ENCODE measurements at regions not wholly inside any gene's neighbourhood (a gene's known extent, or its start where the extent isn't known, plus 50 kb on each side); places are given as distances from the start of the nearest gene placed in this dataset.
"Not testable (repeated sequence)": the region's sequence is repeated elsewhere in the genome, so short reads cannot be mapped to it uniquely, and the experiment has no call there.

DNA sequence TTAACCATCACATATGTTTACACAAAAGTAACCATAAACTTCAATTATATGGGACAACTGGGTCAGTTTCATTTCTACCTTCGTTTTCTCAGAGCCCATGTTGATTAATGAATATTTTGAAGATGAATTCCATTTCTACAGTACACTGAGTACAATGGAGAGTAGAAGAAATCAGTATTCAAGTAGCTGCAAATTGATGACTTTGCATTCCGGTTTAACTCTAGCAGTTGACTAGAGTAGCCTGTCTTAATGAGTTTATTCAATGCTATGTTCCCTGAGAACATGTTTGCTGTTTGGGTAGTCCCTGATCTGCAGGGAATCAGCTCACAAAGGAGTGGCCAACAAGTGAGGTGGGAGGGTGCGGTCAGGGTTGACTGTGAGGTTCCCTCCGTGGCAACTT, 168.3 kb downstream of the TRIML1 start:
- Mint-ChIP-seq H3K9me3 (peaks cover 12% of the 10 kb centered on the region), H3K4me1 (no peaks in the 10 kb centered on the region), H3K27ac (no peak overlapping the region), H3K36me3 (no peaks in the 10 kb centered on the region), H3K4me3 (no peak overlapping the region), H3K27me3 (no peaks in the 10 kb centered on the region)
- no peak for DNase-seq
- CTCF ChIA-PET: no interaction called here

DNA sequence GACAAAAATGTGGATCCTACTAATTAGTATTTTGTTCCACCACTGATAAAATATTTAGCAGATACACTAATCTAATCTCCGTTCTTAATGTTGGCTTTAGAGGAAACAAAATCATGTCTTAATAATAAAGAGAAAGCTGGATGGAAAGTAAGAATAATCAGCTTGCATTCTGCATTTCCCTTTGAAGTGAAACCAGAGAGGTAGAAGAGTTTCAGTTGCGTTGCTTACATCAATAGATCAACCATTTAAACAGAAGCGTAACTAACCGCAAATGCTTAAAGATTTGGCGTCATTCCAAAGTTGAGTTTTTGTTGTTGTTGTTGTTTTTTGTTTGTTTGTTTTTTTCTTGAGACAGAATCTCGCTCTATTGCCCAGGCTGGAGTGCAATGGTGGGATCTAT, 168.9 kb downstream of the TRIML1 start:
- no peak overlapping the region for H3K27ac Mint-ChIP-seq
- H3K9me3 Mint-ChIP-seq: peaks cover 14% of the 10 kb centered on the region
- no peaks in the 10 kb centered on the region for H3K27me3 Mint-ChIP-seq
- no peaks in the 10 kb centered on the region for H3K36me3 Mint-ChIP-seq
- DNase-seq: no peak
- no peak overlapping the region for H3K4me3 Mint-ChIP-seq
- CTCF ChIA-PET: no interaction called here
- no peaks in the 10 kb centered on the region for H3K4me1 Mint-ChIP-seq

- CTCF ChIA-PET: no interaction called here
- H3K27me3 Mint-ChIP-seq: no peaks in the 10 kb centered on the region
- no peak overlapping the region for H3K4me3 Mint-ChIP-seq
- no peaks in the 10 kb centered on the region for H3K4me1 Mint-ChIP-seq
- no peak for DNase-seq
- no peaks in the 10 kb centered on the region for H3K36me3 Mint-ChIP-seq
- H3K27ac Mint-ChIP-seq: no peak overlapping the region
- peaks cover 32% of the 10 kb centered on the region for H3K9me3 Mint-ChIP-seq
Measured at GRCh38 chr4:188316391-188316790, 177.2 kb downstream of the TRIML1 start.

GRCh38 chr4:188328966-188329365, 189.7 kb downstream of the TRIML1 start:
- H3K27me3 Mint-ChIP-seq: no peaks in the 10 kb centered on the region
- peaks cover 3% of the 10 kb centered on the region for H3K9me3 Mint-ChIP-seq
- CTCF ChIA-PET: no interaction called here

DNA sequence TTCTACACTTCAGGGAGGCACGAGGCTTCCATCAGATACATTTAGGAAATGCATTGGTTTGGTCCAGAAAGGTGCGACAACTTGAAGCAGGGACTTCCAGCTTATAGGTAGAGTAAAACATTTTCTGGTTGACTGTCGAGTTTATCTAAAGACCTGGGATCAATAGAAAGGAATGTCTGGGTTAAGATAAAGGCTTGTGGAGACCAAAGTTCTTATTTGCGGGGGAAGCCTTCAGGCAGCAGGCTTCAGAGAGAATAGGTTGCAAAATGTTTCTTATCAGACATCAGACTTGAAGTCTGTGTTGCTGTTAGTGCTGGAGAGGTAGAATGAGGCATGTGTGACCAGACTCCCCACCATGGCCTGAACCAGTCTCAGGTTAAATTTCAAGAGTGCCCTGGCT, 190.3 kb downstream of the TRIML1 start:
- no peak for DNase-seq
- H3K4me3 Mint-ChIP-seq: no peak overlapping the region
- no peaks in the 10 kb centered on the region for H3K36me3 Mint-ChIP-seq
- peaks cover 3% of the 10 kb centered on the region for H3K9me3 Mint-ChIP-seq
- no peaks in the 10 kb centered on the region for H3K4me1 Mint-ChIP-seq
- CTCF ChIA-PET: no interaction called here
- no peaks in the 10 kb centered on the region for H3K27me3 Mint-ChIP-seq
- no peak overlapping the region for H3K27ac Mint-ChIP-seq

More at GRCh38 chr4:188328966-188329365, 189.7 kb downstream of the TRIML1 start:
- H3K27ac Mint-ChIP-seq: no peak overlapping the region
- H3K4me3 Mint-ChIP-seq: no peak overlapping the region
- no peaks in the 10 kb centered on the region for H3K36me3 Mint-ChIP-seq
- H3K4me1 Mint-ChIP-seq: no peaks in the 10 kb centered on the region
- DNase-seq: no peak

DNA sequence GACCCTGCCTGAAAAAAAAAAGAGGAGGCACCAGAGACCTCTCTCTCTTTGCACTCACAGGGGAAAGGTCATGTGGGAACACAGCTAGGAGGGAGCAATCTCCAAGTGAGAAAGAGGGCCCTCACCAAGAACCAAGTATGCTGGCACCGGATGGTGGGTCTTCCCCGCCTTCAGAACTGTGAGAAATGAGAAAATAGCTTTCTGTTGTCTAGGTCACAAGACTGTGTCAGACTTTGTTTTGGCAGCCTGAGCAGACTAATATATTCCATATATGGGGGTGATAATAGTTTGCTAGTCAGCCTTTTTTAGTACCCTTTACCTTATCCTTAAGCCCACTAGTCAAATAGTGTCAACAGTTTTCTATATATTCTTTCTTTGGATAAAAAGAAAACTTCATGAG, 193.0 kb downstream of the TRIML1 start:
- no peak overlapping the region for H3K27ac Mint-ChIP-seq
- no peak for DNase-seq
- H3K4me1 Mint-ChIP-seq: no peaks in the 10 kb centered on the region

GRCh38 chr4:188336891-188337290, 197.7 kb downstream of the TRIML1 start:
- Mint-ChIP-seq H3K9me3 (peaks cover 12% of the 10 kb centered on the region), H3K27ac (no peak overlapping the region), H3K4me3 (no peak overlapping the region), H3K27me3 (no peaks in the 10 kb centered on the region), H3K4me1 (no peaks in the 10 kb centered on the region), H3K36me3 (no peaks in the 10 kb centered on the region)
- CTCF ChIA-PET: no interaction called here
- no peak for DNase-seq

More for the DNA sequence above, 193.0 kb downstream of the TRIML1 start:
- CTCF ChIA-PET: no interaction called here
- no peaks in the 10 kb centered on the region for H3K36me3 Mint-ChIP-seq
- no peaks in the 10 kb centered on the region for H3K27me3 Mint-ChIP-seq
- H3K4me3 Mint-ChIP-seq: no peak overlapping the region
- H3K9me3 Mint-ChIP-seq: peaks cover 9% of the 10 kb centered on the region

- Mint-ChIP-seq H3K27ac (no peak overlapping the region), H3K27me3 (no peaks in the 10 kb centered on the region), H3K9me3 (peaks cover 17% of the 10 kb centered on the region), H3K4me1 (no peaks in the 10 kb centered on the region), H3K36me3 (no peaks in the 10 kb centered on the region), H3K4me3 (no peak overlapping the region)
- no peak for DNase-seq
- CTCF ChIA-PET: no interaction called here
Measured at GRCh38 chr4:188341428-188341827, 202.2 kb downstream of the TRIML1 start.

- Mint-ChIP-seq H3K36me3 (no peaks in the 10 kb centered on the region), H3K27ac (no peak overlapping the region), H3K4me3 (no peak overlapping the region), H3K9me3 (peaks cover 13% of the 10 kb centered on the region), H3K4me1 (no peaks in the 10 kb centered on the region), H3K27me3 (no peaks in the 10 kb centered on the region)
- no peak for DNase-seq
- CTCF ChIA-PET: no interaction called here
Measured at GRCh38 chr4:188346171-188346809, 207.0 kb downstream of the TRIML1 start.

GRCh38 chr4:188347339-188347738, 208.1 kb downstream of the TRIML1 start:
- H3K9me3 Mint-ChIP-seq: peaks cover 13% of the 10 kb centered on the region
- H3K27ac Mint-ChIP-seq: no peak overlapping the region
- H3K36me3 Mint-ChIP-seq: no peaks in the 10 kb centered on the region
- H3K27me3 Mint-ChIP-seq: no peaks in the 10 kb centered on the region
- no peak for DNase-seq
- CTCF ChIA-PET: no interaction called here
- no peak overlapping the region for H3K4me3 Mint-ChIP-seq
- H3K4me1 Mint-ChIP-seq: no peaks in the 10 kb centered on the region

- H3K27me3 Mint-ChIP-seq, H3K4me1 Mint-ChIP-seq, H3K36me3 Mint-ChIP-seq, DNase-seq, CTCF ChIA-PET, H3K4me3 Mint-ChIP-seq, H3K27ac Mint-ChIP-seq: not testable (repeated sequence)
- peaks cover 12% of the 10 kb centered on the region for H3K9me3 Mint-ChIP-seq
Measured at GRCh38 chr4:188349569-188349968, 210.3 kb downstream of the TRIML1 start.

- no peaks in the 10 kb centered on the region for H3K36me3 Mint-ChIP-seq
- no peaks in the 10 kb centered on the region for H3K27me3 Mint-ChIP-seq
- no peak overlapping the region for H3K27ac Mint-ChIP-seq
- peaks cover 6% of the 10 kb centered on the region for H3K9me3 Mint-ChIP-seq
- H3K4me1 Mint-ChIP-seq: no peaks in the 10 kb centered on the region
- CTCF ChIA-PET: no interaction called here
- DNase-seq: no peak
- no peak overlapping the region for H3K4me3 Mint-ChIP-seq
Measured at GRCh38 chr4:188363196-188363595, 224.0 kb downstream of the TRIML1 start.

DNA sequence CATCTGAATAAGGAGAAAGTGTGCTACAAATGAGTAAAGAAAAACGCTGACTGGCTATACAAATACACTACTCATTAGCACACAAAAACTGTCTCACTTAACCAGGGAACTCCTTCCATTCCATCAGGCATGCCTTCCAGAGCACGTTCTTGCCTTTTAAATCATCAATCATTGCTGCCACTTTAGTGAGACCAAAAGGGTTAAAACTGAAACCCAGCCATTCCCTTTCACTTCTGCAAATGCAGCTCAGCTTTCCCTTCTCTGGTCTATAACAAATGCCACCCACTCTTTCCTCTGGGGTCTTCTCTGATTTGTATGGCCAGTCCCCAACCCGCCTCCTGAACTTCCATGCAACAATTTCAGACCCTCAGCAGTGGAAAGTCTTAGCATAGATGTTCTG, 231.5 kb downstream of the TRIML1 start:
- no peaks in the 10 kb centered on the region for H3K4me1 Mint-ChIP-seq
- no peaks in the 10 kb centered on the region for H3K27me3 Mint-ChIP-seq
- H3K4me3 Mint-ChIP-seq: no peak overlapping the region
- H3K27ac Mint-ChIP-seq: no peak overlapping the region
- H3K9me3 Mint-ChIP-seq: peaks cover 21% of the 10 kb centered on the region
- H3K36me3 Mint-ChIP-seq: no peaks in the 10 kb centered on the region
- CTCF ChIA-PET: no interaction called here
- DNase-seq: no peak

DNA sequence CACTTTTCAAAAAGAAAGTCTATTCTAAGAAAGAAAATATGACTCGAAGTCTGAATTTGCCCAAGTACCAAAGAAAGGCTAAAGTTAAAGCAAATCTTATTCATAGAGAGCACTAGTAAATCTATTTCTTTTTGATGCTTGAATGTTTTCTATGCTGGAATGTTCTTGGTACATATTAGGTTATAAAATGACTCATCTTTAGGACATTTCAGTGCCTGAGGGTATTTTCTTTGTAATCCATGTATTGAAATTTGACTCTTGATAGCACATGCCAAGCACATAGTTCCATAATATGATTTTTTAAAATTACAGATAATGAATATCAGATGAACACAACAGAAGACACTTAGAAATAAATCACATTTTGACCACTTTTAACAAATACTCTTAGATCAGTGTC, 232.8 kb downstream of the TRIML1 start:
- no peak for DNase-seq
- no peaks in the 10 kb centered on the region for H3K4me1 Mint-ChIP-seq
- CTCF ChIA-PET: no interaction called here
- H3K9me3 Mint-ChIP-seq: peaks cover 29% of the 10 kb centered on the region
- no peak overlapping the region for H3K4me3 Mint-ChIP-seq
- no peaks in the 10 kb centered on the region for H3K27me3 Mint-ChIP-seq
- no peak overlapping the region for H3K27ac Mint-ChIP-seq
- H3K36me3 Mint-ChIP-seq: no peaks in the 10 kb centered on the region

- Mint-ChIP-seq H3K27ac (no peak overlapping the region), H3K9me3 (peaks cover 29% of the 10 kb centered on the region), H3K36me3 (no peaks in the 10 kb centered on the region), H3K4me3 (no peak overlapping the region), H3K27me3 (no peaks in the 10 kb centered on the region), H3K4me1 (no peaks in the 10 kb centered on the region)
- CTCF ChIA-PET: no interaction called here
- DNase-seq: no peak
Measured at GRCh38 chr4:188372829-188373228, 233.6 kb downstream of the TRIML1 start.

DNA sequence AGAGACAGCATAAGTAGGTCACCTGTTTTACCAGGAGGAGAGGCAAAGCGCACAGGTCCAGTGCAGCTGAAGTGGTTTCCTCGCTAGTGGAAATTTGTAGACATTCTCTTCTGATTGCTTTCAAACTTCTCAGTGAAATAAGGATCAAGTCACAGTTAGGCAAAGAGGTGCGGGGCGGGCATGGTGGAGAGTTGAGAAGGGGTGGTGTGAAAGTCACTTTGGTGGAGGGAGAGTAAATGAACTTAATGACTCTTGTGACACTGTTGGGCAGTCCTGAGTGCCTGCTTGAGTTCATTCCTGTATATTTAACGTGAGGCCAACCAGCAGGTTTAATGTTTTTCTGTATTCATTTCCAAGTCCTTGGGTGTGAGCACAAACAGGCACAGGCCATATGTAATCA, 235.6 kb downstream of the TRIML1 start:
- H3K9me3 Mint-ChIP-seq: peaks cover 34% of the 10 kb centered on the region
- CTCF ChIA-PET: no interaction called here

More for the DNA sequence above, 235.6 kb downstream of the TRIML1 start:
- Mint-ChIP-seq H3K4me1 (no peaks in the 10 kb centered on the region), H3K4me3 (no peak overlapping the region), H3K36me3 (no peaks in the 10 kb centered on the region), H3K27me3 (no peaks in the 10 kb centered on the region), H3K27ac (no peak overlapping the region)
- no peak for DNase-seq
